Activated T-helper 1 cell treated with anti-CD3 and anti-CD28 coated beads, Interleukin-2, amount 50 U/mL, for 16 hours (primary cell): ENCODE measurements at regions not wholly inside any gene's neighbourhood (a gene's known extent, or its start where the extent isn't known, plus 50 kb on each side); places are given as distances from the start of the nearest gene placed in this dataset.
"Not testable (repeated sequence)": the region's sequence is repeated elsewhere in the genome, so short reads cannot be mapped to it uniquely, and the experiment has no call there.

Experiments used
- DNase-seq, 2 donors: peaks; one replicate each; pipeline ENCODE4 v3.0.0-alpha.2; 2020; ENCODE audit warnings: low read depth in 1 of 2, low spot score in 1 of 2

GRCh38 chr22:48306284-48306683 is 1521.4 kb downstream of the BRD1 start:
- no peak for DNase-seq

GRCh38 chr22:48305726-48306235 is 1521.9 kb downstream of the BRD1 start:
- no peak for DNase-seq

- DNase-seq: no peak
These were observed 1524.3 kb downstream of the BRD1 start for GRCh38 chr22:48303369-48303725.

- DNase-seq: no peak
These were observed 1524.9 kb downstream of the BRD1 start for GRCh38 chr22:48302657-48303368.

- no peak for DNase-seq
These were observed 1525.8 kb downstream of the BRD1 start for GRCh38 chr22:48301908-48302307.

GRCh38 chr22:48301421-48301820 is 1526.3 kb downstream of the BRD1 start:
- no peak for DNase-seq

- no peak for DNase-seq
These were observed 1526.8 kb downstream of the BRD1 start for GRCh38 chr22:48300877-48301276.

GRCh38 chr22:48299801-48300200 is 1527.9 kb downstream of the BRD1 start:
- DNase-seq: no peak

- DNase-seq: no peak
These were observed 1528.5 kb downstream of the BRD1 start for GRCh38 chr22:48299124-48299523.

GRCh38 chr22:48297296-48297695 is 1530.4 kb downstream of the BRD1 start:
- DNase-seq: no peak

GRCh38 chr22:48289954-48290353 is 1527.5 kb downstream of the TBC1D22A start:
- DNase-seq: not testable (repeated sequence)

GRCh38 chr22:48288376-48288940 is 1526.0 kb downstream of the TBC1D22A start:
- DNase-seq: no peak

GRCh38 chr22:48287031-48287430 is 1524.6 kb downstream of the TBC1D22A start:
- no peak for DNase-seq

GRCh38 chr22:48284671-48285070 is 1522.2 kb downstream of the TBC1D22A start:
- DNase-seq: no peak

GRCh38 chr22:48282804-48283203 is 1520.4 kb downstream of the TBC1D22A start:
- DNase-seq: no peak

GRCh38 chr22:48279461-48279756 is 1517.0 kb downstream of the TBC1D22A start:
- no peak for DNase-seq

GRCh38 chr22:48278620-48279460 is 1516.4 kb downstream of the TBC1D22A start:
- no peak for DNase-seq

- DNase-seq: no peak
These were observed 1515.6 kb downstream of the TBC1D22A start for GRCh38 chr22:48277868-48278581.

- DNase-seq: no peak
These were observed 1514.8 kb downstream of the TBC1D22A start for GRCh38 chr22:48276994-48277867.

GRCh38 chr22:48275412-48275811 is 1513.0 kb downstream of the TBC1D22A start:
- DNase-seq: no peak

GRCh38 chr22:48270731-48271130 is 1508.3 kb downstream of the TBC1D22A start:
- DNase-seq: no peak
